HG03575 (cell line): ENCODE measurements at regions not wholly inside any gene's neighbourhood (a gene's known extent, or its start where the extent isn't known, plus 50 kb on each side); places are given as distances from the start of the nearest gene placed in this dataset.

Source experiments
- ATAC-seq: cut with Tn5 transposase; IDR thresholded peaks from one replicate; pipeline ENCODE4 v1.9.1; 2021; ENCODE audit not compliant: unreplicated experiment, insufficient number of reproducible peaks, low FRiP score; ENCODE audit errors: extremely low read depth

DNA sequence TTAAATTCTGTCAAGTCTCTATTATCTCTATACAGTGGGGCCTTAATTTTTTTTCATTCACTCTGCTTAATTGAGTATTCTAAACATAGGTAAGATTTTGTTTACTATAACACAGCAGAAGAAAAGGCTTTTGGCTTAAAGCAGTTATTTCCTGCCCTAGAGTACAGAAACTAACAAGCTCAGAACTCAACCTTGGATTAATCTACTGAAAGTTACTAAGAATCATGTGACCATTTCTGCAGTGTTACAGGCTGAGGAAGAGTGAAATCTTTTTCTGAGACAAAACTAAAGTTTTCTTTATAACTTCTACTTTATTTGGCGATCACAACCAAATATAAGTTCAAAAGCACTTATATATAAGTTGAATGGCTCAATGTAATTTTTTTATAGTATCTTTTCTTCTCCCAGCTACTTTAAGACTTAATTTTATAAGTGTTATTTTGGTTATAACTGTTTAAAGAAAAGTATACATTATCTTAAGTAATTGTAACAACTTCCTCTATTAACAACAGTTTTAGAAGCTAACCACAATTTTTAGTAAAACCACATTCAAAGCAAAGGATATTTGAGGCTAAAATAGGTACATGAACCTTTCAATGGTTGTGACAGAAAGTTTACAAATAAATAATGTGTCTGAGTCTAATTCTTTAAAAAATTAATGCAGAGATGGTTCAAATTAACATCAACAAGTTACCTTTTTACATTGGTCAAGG, 240.6 kb upstream of the NAALADL2 start:
- ATAC-seq, result no peak

GRCh38 chr3:174619239-174619638, 239.9 kb upstream of the NAALADL2 start:
- ATAC-seq, result no peak

DNA sequence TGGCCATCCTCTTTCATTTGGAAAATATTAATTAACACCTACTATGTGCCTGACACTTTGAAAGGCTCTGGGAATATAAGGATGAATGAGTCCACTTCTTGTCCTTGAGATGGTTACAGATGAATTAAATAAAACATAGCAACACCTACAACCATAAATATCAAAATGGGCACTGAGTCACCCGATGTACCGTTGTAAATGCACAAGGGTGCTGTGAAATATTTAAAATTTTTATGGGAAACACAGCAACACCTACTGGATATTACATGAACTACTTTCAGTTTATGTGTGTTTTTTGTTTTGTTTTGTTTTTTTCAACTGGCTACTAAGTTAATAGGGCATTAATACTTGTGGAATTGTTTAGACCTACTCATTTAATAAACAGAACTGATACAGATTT, 239.0 kb upstream of the NAALADL2 start:
- ATAC-seq, result no peak

DNA sequence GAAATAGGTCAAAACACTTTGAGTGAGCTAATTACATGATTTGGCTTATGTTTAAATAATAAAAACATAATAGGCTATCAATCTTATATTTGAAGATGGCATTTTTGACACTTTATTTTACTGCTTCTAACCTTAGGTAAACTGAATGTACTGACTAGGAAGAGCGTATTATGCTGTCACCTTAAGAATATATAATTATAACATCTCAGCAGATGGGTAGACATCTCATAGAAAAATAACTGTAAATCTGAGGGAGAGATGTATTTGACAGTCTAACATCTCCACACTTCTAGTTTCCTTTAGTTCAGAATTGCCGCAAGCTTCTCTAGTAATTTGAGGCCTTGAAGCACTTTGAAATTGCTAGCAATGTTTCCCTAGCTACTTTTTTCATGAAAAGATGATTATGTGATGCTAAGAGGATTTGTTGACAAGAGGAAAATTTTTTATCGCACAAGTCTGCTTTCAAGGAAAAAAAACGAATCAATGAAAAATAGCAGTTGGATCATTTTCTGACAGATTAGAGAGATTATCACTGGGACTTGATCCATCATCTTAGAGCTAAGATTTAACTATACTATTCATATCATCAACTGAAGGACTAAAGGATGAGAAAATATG, 238.2 kb upstream of the NAALADL2 start:
- ATAC-seq, result no peak

- no peak for ATAC-seq
Measured at GRCh38 chr3:174633342-174633741, 225.8 kb upstream of the NAALADL2 start.

DNA sequence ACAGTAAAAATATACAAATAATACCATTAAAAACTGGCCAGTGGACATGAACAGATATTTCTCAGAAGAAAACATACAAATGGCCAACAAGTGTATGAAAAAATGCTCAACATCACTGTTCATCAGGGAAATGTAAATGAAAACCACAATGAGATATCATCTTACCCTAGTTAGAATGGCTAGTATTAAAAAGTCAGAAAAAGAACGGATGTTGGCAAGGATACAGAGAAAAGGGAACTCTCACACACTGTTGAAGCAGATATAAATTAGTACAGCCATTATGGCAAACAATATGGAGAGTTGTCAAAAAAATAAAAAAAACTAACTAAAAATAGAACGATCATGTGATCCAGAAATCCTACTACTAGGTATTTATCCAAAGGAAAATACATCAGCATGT, 222.7 kb upstream of the NAALADL2 start:
- no peak for ATAC-seq

- no peak for ATAC-seq
Measured at GRCh38 chr3:174639406-174639805, 219.7 kb upstream of the NAALADL2 start.

- no peak for ATAC-seq
Measured at GRCh38 chr3:174639970-174640369, 219.2 kb upstream of the NAALADL2 start.

DNA sequence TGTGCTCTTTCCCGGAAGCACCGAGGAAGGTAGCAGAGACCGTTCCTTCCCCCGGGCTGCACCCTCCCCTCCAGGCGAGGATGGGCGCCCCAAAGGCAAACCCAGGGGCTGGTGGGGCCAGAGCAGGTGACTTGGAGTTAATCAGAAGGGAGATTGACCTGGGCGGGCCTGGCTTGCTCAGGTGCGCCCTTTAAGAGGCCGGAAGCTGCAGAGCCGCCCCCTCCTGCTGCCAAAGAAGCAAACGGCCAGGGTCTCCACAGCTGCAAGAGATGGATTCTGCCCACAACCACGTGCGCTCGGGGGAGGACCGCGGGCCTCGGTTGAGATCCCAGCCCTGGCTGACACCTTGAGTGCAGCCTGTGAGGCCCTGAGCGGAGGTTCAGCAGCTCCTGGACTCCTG, 218.2 kb upstream of the NAALADL2 start:
- no peak for ATAC-seq

DNA sequence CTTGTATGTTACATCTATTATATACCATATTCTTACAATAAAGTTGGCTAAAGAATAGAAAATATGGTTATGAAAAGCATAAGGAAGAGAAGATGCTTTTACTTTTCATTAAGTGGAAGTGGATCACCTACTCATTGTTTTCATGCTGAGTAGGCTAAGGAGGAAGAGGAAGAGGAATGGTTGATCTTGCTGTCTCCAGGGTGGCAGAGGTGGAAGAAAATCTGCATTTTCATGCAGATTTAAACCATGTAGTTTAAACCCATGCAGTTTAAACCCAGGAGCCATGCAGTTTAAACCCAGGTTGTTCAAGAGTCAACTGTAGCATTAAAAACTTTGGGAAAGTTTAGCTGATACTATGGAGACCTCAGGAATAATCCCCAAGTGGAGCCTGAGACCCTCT, 214.8 kb upstream of the NAALADL2 start:
- no peak for ATAC-seq

DNA sequence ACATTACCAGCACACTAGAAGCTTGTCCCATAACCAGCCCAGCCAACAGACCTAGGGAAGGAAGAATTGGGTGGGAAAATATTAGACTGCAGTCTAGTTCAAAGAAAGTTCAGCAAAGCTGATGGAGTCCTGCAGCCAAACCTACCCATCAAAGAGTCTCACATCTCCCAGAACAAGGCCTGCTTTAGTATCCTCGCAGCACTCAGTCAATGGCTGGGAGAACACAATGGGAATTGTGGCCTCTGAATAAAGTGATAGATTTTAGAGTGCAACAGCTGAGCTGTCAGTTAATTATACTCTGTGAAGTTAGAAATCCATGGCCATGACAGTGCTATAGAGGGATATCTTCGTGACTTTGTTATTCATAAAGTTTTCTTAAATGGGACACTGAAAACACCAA, 207.2 kb upstream of the NAALADL2 start:
- ATAC-seq, result no peak

DNA sequence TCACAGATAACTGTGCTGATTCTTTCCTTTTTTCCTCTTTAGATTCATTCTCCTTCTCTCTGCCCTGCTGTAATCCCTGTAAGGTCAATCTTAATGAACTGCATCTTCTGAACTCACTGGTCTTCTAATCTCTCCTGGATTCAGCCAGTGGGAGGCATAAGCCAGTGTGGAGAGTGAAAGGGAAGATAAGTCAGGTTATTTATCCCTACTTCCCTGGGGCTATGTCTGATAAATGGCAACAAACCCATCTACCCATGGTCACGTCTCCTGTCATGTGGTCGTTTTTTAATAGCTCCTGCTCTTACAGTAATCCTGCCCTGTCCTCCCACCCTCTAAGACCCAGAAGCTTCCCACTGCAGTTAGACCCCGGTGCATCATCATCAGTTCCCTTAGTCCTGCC, 199.6 kb upstream of the NAALADL2 start:
- ATAC-seq, result no peak

DNA sequence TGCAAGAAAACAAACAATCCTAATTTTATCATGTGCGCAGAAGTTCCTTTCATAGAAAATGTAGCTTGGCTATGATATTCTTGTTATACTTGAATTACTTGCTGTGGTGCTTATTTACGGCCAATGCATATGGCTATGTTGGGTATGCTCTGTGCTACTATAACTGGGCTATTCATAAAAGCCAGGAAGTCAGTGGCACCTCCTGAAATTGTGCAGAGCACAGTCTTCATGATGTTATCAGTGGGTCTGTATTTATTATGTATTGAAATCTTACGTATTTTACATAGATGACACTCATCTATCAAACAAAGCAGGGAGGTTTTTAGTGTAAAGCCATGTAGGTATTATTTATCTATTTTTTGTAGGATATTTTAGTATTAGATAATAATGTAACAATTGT, 196.5 kb upstream of the NAALADL2 start:
- no peak for ATAC-seq

DNA sequence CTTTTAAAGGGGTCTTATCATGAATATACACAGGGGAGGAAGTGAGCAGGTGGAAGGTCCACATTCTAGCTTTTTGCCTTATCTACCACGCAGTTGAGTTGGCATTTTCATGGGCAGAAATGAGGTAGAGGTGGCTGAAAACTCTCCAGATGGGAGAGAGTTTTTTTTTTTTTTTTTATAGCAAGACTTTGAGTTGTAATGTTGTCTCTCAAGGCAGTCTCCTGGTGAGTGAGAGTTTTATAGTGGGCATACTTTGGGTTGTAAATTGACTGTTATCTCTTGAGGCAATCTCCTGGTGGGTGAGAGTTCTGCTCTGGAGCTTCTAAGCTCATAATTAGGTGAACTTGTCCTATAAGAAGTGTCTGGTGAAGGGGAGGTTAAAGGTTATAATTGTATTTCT, 191.7 kb upstream of the NAALADL2 start:
- no peak for ATAC-seq

DNA sequence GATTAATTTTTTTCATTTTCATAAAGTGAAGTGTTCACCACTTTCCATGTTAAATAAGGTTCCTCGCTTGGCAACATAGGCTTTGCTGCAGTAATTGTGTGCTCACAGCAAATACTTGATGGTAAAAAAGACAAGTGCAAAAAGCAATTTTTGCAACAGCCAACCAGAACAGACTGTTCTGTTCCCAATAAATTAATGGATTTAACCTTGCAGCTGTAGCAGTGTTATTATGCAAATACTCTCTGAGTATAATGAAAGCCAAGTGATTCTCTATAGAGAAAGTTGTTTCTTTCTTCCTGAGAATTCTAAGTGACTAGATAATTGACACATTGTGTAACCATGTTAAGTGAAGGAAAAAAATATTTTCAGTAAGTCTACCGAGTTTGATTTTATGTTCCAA, 183.7 kb upstream of the NAALADL2 start:
- no peak for ATAC-seq

- no peak for ATAC-seq
Measured at GRCh38 chr3:174681784-174682183, 177.3 kb upstream of the NAALADL2 start.

- no peak for ATAC-seq
Measured at GRCh38 chr3:174685796-174686195, 173.3 kb upstream of the NAALADL2 start.

GRCh38 chr3:174697310-174697709, 161.8 kb upstream of the NAALADL2 start:
- ATAC-seq, result no peak

GRCh38 chr3:174700736-174701135, 158.4 kb upstream of the NAALADL2 start:
- no peak for ATAC-seq

DNA sequence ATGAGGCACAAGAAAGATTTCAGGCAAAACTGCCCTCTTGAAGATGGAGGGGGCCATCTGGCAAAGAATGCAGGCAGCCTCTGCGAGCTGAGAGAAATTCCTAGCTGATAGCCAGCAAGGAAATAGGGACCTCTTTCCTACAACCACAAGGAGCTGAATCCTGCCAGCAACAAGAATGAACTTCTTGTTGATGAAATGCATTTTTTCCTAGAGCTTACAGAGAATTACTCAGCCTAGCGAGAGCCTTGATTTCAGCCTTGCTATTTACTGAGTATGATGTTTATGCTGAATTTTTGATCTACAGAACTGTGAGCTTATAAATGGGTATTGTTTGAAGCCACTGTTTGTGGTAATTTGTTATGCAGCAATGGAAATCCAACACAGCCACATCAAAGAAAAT, 148.5 kb upstream of the NAALADL2 start:
- no peak for ATAC-seq

- ATAC-seq, result no peak
Measured at GRCh38 chr3:174715386-174715785, 143.7 kb upstream of the NAALADL2 start.
